ENCODE measurements at regions not wholly inside any gene's neighbourhood (a gene's known extent, or its start where the extent isn't known, plus 50 kb on each side); places are given as distances from the start of the nearest gene placed in this dataset.
"Not testable (repeated sequence)": the region's sequence is repeated elsewhere in the genome, so short reads cannot be mapped to it uniquely, and the experiment has no call there.

DNA sequence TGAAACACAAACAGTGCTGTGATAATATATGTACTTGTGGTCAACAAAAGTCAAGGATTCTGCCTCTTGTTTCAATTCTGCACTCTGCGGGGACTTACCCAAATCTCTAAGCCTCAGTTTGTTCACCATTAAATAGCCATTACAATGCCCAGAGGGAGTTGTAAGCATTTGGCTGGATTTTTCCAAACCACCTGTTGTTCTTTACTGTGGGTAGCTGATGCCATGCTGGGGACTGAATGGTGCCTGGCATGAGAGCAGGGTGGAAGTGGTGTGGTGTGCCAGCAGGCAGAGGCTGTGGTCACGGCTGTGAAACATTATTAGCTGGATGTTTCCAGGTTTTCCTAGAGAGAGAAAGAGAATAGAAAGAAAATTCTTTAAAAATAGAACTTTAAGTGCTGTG, 60.7 kb upstream of the PAK3 start:
- H3F3A ChIP-seq (ENCODE audit: insufficient read depth, low read length, poor library complexity, severe bottlenecking): no peaks in the 10 kb centered on the region
- H3K9ac ChIP-seq (ENCODE audit: low read length): no peak overlapping the region
- no peaks in the 10 kb centered on the region for H4K20me1 ChIP-seq (ENCODE audit: insufficient read depth)
- H3K9me3 ChIP-seq (ENCODE audit: low read length): no peaks in the 10 kb centered on the region
- no peaks in the 10 kb centered on the region for H3K36me3 ChIP-seq (ENCODE audit: insufficient read depth, low read length)
- no peak overlapping the region for H3K27ac ChIP-seq (ENCODE audit: low read length)
- no peaks in the 10 kb centered on the region for H3K79me2 ChIP-seq (replicated peaks; ENCODE audit: insufficient read depth, low read length)
- no peak overlapping the region for H3K4me2 ChIP-seq (ENCODE audit: low read length)
- H3K4me3 ChIP-seq (ENCODE audit: low read length): no peak overlapping the region
- TF ChIP-seq EZH2 (IDR thresholded peaks at IDR 0.05; ENCODE audit: borderline replicate concordance, insufficient read depth, low read length, poor library complexity, severe bottlenecking): no peak
- no peak for TF ChIP-seq POLR2AphosphoS5 (IDR thresholded peaks at IDR 0.05)
- TF ChIP-seq TAF1 (IDR thresholded peaks at IDR 0.05; ENCODE audit: low read depth): no peak
- TF ChIP-seq, protein P1, sequence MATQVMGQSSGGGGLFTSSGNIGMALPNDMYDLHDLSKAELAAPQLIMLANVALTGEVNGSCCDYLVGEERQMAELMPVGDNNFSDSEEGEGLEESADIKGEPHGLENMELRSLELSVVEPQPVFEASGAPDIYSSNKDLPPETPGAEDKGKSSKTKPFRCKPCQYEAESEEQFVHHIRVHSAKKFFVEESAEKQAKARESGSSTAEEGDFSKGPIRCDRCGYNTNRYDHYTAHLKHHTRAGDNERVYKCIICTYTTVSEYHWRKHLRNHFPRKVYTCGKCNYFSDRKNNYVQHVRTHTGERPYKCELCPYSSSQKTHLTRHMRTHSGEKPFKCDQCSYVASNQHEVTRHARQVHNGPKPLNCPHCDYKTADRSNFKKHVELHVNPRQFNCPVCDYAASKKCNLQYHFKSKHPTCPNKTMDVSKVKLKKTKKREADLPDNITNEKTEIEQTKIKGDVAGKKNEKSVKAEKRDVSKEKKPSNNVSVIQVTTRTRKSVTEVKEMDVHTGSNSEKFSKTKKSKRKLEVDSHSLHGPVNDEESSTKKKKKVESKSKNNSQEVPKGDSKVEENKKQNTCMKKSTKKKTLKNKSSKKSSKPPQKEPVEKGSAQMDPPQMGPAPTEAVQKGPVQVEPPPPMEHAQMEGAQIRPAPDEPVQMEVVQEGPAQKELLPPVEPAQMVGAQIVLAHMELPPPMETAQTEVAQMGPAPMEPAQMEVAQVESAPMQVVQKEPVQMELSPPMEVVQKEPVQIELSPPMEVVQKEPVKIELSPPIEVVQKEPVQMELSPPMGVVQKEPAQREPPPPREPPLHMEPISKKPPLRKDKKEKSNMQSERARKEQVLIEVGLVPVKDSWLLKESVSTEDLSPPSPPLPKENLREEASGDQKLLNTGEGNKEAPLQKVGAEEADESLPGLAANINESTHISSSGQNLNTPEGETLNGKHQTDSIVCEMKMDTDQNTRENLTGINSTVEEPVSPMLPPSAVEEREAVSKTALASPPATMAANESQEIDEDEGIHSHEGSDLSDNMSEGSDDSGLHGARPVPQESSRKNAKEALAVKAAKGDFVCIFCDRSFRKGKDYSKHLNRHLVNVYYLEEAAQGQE (IDR thresholded peaks at IDR 0.05; ENCODE audit: borderline replicate concordance): no peak
- no peak for TF ChIP-seq MXI1 (conservative IDR thresholded peaks at IDR 0.05; ENCODE audit: poor library complexity, severe bottlenecking)
- TF ChIP-seq EP300 (conservative IDR thresholded peaks at IDR 0.05; ENCODE audit: poor library complexity, severe bottlenecking): no peak
- TF ChIP-seq RAD21 (conservative IDR thresholded peaks at IDR 0.05): no peak
- TF ChIP-seq, protein P2, sequence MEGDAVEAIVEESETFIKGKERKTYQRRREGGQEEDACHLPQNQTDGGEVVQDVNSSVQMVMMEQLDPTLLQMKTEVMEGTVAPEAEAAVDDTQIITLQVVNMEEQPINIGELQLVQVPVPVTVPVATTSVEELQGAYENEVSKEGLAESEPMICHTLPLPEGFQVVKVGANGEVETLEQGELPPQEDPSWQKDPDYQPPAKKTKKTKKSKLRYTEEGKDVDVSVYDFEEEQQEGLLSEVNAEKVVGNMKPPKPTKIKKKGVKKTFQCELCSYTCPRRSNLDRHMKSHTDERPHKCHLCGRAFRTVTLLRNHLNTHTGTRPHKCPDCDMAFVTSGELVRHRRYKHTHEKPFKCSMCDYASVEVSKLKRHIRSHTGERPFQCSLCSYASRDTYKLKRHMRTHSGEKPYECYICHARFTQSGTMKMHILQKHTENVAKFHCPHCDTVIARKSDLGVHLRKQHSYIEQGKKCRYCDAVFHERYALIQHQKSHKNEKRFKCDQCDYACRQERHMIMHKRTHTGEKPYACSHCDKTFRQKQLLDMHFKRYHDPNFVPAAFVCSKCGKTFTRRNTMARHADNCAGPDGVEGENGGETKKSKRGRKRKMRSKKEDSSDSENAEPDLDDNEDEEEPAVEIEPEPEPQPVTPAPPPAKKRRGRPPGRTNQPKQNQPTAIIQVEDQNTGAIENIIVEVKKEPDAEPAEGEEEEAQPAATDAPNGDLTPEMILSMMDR (IDR thresholded peaks at IDR 0.05; ENCODE audit: poor library complexity, severe bottlenecking): no peak
- TF ChIP-seq SMC3 (conservative IDR thresholded peaks at IDR 0.05; ENCODE audit: poor library complexity): no peak
- H3K9me2 ChIP-seq (ENCODE audit: insufficient read depth, low read length): no peaks in the 10 kb centered on the region
- no peaks in the 10 kb centered on the region for H3K27me3 ChIP-seq (ENCODE audit: insufficient read depth, low read depth, low read length)
- H2AFZ ChIP-seq (ENCODE audit: low read depth, low read length): no peak overlapping the region

DNA sequence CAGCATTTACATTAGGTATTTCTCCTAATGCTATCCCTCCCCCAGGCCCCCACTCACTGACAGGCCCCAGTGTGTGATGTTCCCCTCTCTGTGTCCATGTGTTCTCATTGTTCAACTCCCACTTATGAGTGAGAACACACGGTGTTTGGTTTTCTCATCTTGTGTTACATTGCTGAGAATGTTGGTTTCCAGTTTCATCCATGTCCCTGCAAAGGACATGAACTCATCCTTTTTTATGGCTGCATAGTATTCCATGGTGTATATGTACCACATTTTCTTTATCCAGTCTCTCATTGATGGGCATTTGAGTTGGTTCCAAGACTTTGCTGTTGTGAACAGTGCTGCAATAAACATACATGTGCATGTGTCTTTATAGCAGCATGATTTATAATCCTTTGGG, 73.0 kb upstream of the PAK3 start:
- H3K79me2 ChIP-seq (replicated peaks; ENCODE audit: insufficient read depth, low read length); H3K36me3 ChIP-seq (ENCODE audit: insufficient read depth, low read length): not testable (repeated sequence)

DNA sequence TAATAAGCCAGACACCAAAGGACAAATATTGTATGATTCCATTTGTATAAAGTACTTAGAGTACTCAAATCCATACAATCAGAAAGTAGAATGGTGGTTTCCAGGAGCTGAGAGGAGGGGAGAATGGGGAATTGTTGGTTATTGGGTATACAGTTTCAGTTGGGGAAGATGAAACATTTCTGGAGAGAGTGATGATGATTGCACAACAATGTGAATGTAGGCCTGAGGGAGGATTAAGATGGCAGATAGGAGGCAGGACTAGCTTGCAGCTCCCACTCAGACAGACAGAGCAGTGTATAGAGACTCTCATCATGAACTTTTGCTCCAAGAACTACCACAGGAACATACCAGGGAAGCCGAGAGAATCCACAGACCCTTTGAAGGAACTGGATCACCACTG, 75.7 kb upstream of the PAK3 start:
- Histone ChIP-seq H3K4me3 (ENCODE audit: low read length) (no peak overlapping the region), H3K4me2 (ENCODE audit: low read length) (no peak overlapping the region), H3F3A (ENCODE audit: insufficient read depth, low read length, poor library complexity, severe bottlenecking) (no peaks in the 10 kb centered on the region), H2AFZ (ENCODE audit: low read depth, low read length) (no peak overlapping the region), H4K20me1 (ENCODE audit: insufficient read depth) (no peaks in the 10 kb centered on the region), H3K27me3 (ENCODE audit: insufficient read depth, low read depth, low read length) (no peaks in the 10 kb centered on the region), H3K9me2 (ENCODE audit: insufficient read depth, low read length) (no peaks in the 10 kb centered on the region), H3K36me3 (ENCODE audit: insufficient read depth, low read length) (no peaks in the 10 kb centered on the region), H3K27ac (ENCODE audit: low read length) (no peak overlapping the region), H3K9me3 (ENCODE audit: low read length) (no peaks in the 10 kb centered on the region), H3K9ac (ENCODE audit: low read length) (no peak overlapping the region), H3K79me2 (replicated peaks; ENCODE audit: insufficient read depth, low read length) (no peaks in the 10 kb centered on the region)
- TF ChIP-seq SMC3 (conservative IDR thresholded peaks at IDR 0.05; ENCODE audit: poor library complexity): no peak
- no peak for TF ChIP-seq EP300 (conservative IDR thresholded peaks at IDR 0.05; ENCODE audit: poor library complexity, severe bottlenecking)
- TF ChIP-seq TAF1 (IDR thresholded peaks at IDR 0.05; ENCODE audit: low read depth): no peak
- TF ChIP-seq RAD21 (conservative IDR thresholded peaks at IDR 0.05): no peak
- no peak for TF ChIP-seq MXI1 (conservative IDR thresholded peaks at IDR 0.05; ENCODE audit: poor library complexity, severe bottlenecking)
- no peak for TF ChIP-seq POLR2AphosphoS5 (IDR thresholded peaks at IDR 0.05)
- TF ChIP-seq, protein P1 (IDR thresholded peaks at IDR 0.05; ENCODE audit: borderline replicate concordance): no peak
- no peak for TF ChIP-seq EZH2 (IDR thresholded peaks at IDR 0.05; ENCODE audit: borderline replicate concordance, insufficient read depth, low read length, poor library complexity, severe bottlenecking)
- TF ChIP-seq, protein P2 (IDR thresholded peaks at IDR 0.05; ENCODE audit: poor library complexity, severe bottlenecking): no peak

More for the DNA sequence above, 73.0 kb upstream of the PAK3 start:
- H3K9ac ChIP-seq (ENCODE audit: low read length); H3K27me3 ChIP-seq (ENCODE audit: insufficient read depth, low read depth, low read length); H3K4me2 ChIP-seq (ENCODE audit: low read length); H3K9me2 ChIP-seq (ENCODE audit: insufficient read depth, low read length); H4K20me1 ChIP-seq (ENCODE audit: insufficient read depth); H3K27ac ChIP-seq (ENCODE audit: low read length); H3F3A ChIP-seq (ENCODE audit: insufficient read depth, low read length, poor library complexity, severe bottlenecking); H3K9me3 ChIP-seq (ENCODE audit: low read length); H3K4me3 ChIP-seq (ENCODE audit: low read length); H2AFZ ChIP-seq (ENCODE audit: low read depth, low read length): not testable (repeated sequence)

All from neural cell (in vitro differentiated cells).